Activated CD8-positive, alpha-beta memory T cell treated with anti-CD3 and anti-CD28 coated beads, Interleukin-2, amount 10 ng/mL, durations not matched to agents 7 days and 5 days (primary cell): ENCODE measurements at regions not wholly inside any gene's neighbourhood (a gene's known extent, or its start where the extent isn't known, plus 50 kb on each side); places are given as distances from the start of the nearest gene placed in this dataset.
"Not testable (repeated sequence)": the region's sequence is repeated elsewhere in the genome, so short reads cannot be mapped to it uniquely, and the experiment has no call there.

Experiments
- ATAC-seq: fragments of 150-1000 bp; cut with Tn5 transposase; one replicate; pipeline ENCODE4 v1.10.0; 2021; ENCODE audit warnings: moderate library complexity
- CTCF ChIA-PET: fragments of 350-600 bp; sonication (Branson Sonifier 250); formaldehyde crosslinking; loops from one replicate; lab custom pipeline; 2021; ENCODE audit warnings: antibody characterized with exemption; lab: Charles Lee
- DNase-seq: peaks from one replicate; pipeline ENCODE4 v3.0.0-alpha.2; 2020
- H3K27ac Mint-ChIP-seq: one replicate; pipeline ENCODE4 v1.8.0; 2021; ENCODE audit warnings: mild to moderate bottlenecking, mixed read lengths
- H3K27me3 Mint-ChIP-seq: one replicate; pipeline ENCODE4 v1.8.0; 2021; ENCODE audit warnings: mixed read lengths
- H3K36me3 Mint-ChIP-seq: one replicate; pipeline ENCODE4 v1.8.0; 2021; ENCODE audit warnings: mild to moderate bottlenecking, mixed read lengths
- H3K4me1 Mint-ChIP-seq: one replicate; pipeline ENCODE4 v1.8.0; 2021; ENCODE audit warnings: mixed read lengths
- H3K4me3 Mint-ChIP-seq: one replicate; pipeline ENCODE4 v1.8.0; 2021; ENCODE audit warnings: mild to moderate bottlenecking, moderate library complexity, mixed read lengths
- H3K9me3 Mint-ChIP-seq: one replicate; pipeline ENCODE4 v1.8.0; 2022; ENCODE audit warnings: low read depth, mixed read lengths

- no peaks in the 10 kb centered on the region for H3K36me3 Mint-ChIP-seq
- H3K27me3 Mint-ChIP-seq = no peaks in the 10 kb centered on the region
These were observed 117.8 kb upstream of the CHD6 start for GRCh38 chr20:41735949-41736348.

GRCh38 chr20:41734506-41734945 lies 116.3 kb upstream of the CHD6 start:
- ATAC-seq = peak; percentile 49
- H3K27me3 Mint-ChIP-seq = no peaks in the 10 kb centered on the region

More at GRCh38 chr20:41735949-41736348, 117.8 kb upstream of the CHD6 start:
- ATAC-seq (no peak), DNase-seq (no peak)
- no peaks in the 10 kb centered on the region for H3K9me3 Mint-ChIP-seq
- no peak overlapping the region for H3K4me3 Mint-ChIP-seq
- CTCF ChIA-PET = no interaction called here
- no peak overlapping the region for H3K27ac Mint-ChIP-seq
- no peaks in the 10 kb centered on the region for H3K4me1 Mint-ChIP-seq

GRCh38 chr20:41733151-41733550 lies 115.0 kb upstream of the CHD6 start:
- ATAC-seq = no peak
- Mint-ChIP-seq H3K27me3 (no peaks in the 10 kb centered on the region), H3K9me3 (no peaks in the 10 kb centered on the region), H3K4me3 (no peak overlapping the region), H3K4me1 (no peaks in the 10 kb centered on the region), H3K36me3 (no peaks in the 10 kb centered on the region), H3K27ac (no peak overlapping the region)
- no peak for DNase-seq
- CTCF ChIA-PET = no interaction called here

More at GRCh38 chr20:41734506-41734945, 116.3 kb upstream of the CHD6 start:
- H3K4me3 Mint-ChIP-seq = no peak overlapping the region
- CTCF ChIA-PET = interaction anchor here (0.6 to 1.8 kb wide), 5 partner anchors 8 to 1452 kb away, joined by 3 to 8 read pairs (median 4); no protein-coding TSS in a partner anchor
- no peaks in the 10 kb centered on the region for H3K36me3 Mint-ChIP-seq
- DNase-seq = peak; percentile 48
- H3K4me1 Mint-ChIP-seq = no peaks in the 10 kb centered on the region
- H3K9me3 Mint-ChIP-seq = no peaks in the 10 kb centered on the region
- no peak overlapping the region for H3K27ac Mint-ChIP-seq

- H3K27ac Mint-ChIP-seq, H3K4me1 Mint-ChIP-seq, H3K4me3 Mint-ChIP-seq, H3K36me3 Mint-ChIP-seq, CTCF ChIA-PET, DNase-seq, ATAC-seq, H3K27me3 Mint-ChIP-seq, H3K9me3 Mint-ChIP-seq: not testable (repeated sequence)
These were observed 113.0 kb upstream of the CHD6 start for GRCh38 chr20:41731198-41731597.

- not testable (repeated sequence) for H3K27ac Mint-ChIP-seq, DNase-seq, ATAC-seq, H3K36me3 Mint-ChIP-seq, H3K27me3 Mint-ChIP-seq, H3K9me3 Mint-ChIP-seq, H3K4me3 Mint-ChIP-seq, H3K4me1 Mint-ChIP-seq
- CTCF ChIA-PET = interaction anchor here (2.7 kb wide), 1 partner anchor 11 kb away, joined by 8 read pairs; no protein-coding TSS in a partner anchor
These were observed 109.5 kb upstream of the CHD6 start for GRCh38 chr20:41727681-41728080.

- Mint-ChIP-seq H3K4me1 (no peaks in the 10 kb centered on the region), H3K27me3 (no peaks in the 10 kb centered on the region), H3K27ac (no peak overlapping the region), H3K36me3 (no peaks in the 10 kb centered on the region), H3K4me3 (no peak overlapping the region), H3K9me3 (no peaks in the 10 kb centered on the region)
- CTCF ChIA-PET = interaction anchor here (1.5 kb wide), 2 partner anchors 8 to 13 kb away, joined by 4 to 6 read pairs; no protein-coding TSS in a partner anchor
- no peak for ATAC-seq
- DNase-seq = no peak
These were observed 108.5 kb upstream of the CHD6 start for GRCh38 chr20:41726727-41727126.

GRCh38 chr20:41719151-41719550 lies 101.0 kb upstream of the CHD6 start:
- Mint-ChIP-seq H3K9me3 (no peaks in the 10 kb centered on the region), H3K27me3 (no peaks in the 10 kb centered on the region), H3K4me3 (no peak overlapping the region), H3K36me3 (no peaks in the 10 kb centered on the region), H3K27ac (no peak overlapping the region), H3K4me1 (no peaks in the 10 kb centered on the region)
- CTCF ChIA-PET = no interaction called here
- ATAC-seq (no peak), DNase-seq (no peak)

GRCh38 chr20:41717483-41717882 lies 99.3 kb upstream of the CHD6 start:
- Mint-ChIP-seq H3K4me3 (no peak overlapping the region), H3K27ac (no peak overlapping the region), H3K27me3 (no peaks in the 10 kb centered on the region)

GRCh38 chr20:41716911-41717310 lies 98.7 kb upstream of the CHD6 start:
- Mint-ChIP-seq H3K27ac (no peak overlapping the region), H3K4me3 (no peak overlapping the region), H3K36me3 (no peaks in the 10 kb centered on the region), H3K9me3 (no peaks in the 10 kb centered on the region), H3K27me3 (no peaks in the 10 kb centered on the region), H3K4me1 (no peaks in the 10 kb centered on the region)
- DNase-seq (no peak), ATAC-seq (no peak)
- CTCF ChIA-PET = interaction anchor here (1.0 to 3.4 kb wide), 2 partner anchors 19 to 21 kb away, joined by 3 to 12 read pairs; no protein-coding TSS in a partner anchor

More at GRCh38 chr20:41717483-41717882, 99.3 kb upstream of the CHD6 start:
- ATAC-seq (no peak), DNase-seq (no peak)
- CTCF ChIA-PET = interaction anchor here (1.0 to 3.4 kb wide), 2 partner anchors 20 to 21 kb away, joined by 3 to 12 read pairs; no protein-coding TSS in a partner anchor
- Mint-ChIP-seq H3K36me3 (no peaks in the 10 kb centered on the region), H3K4me1 (no peaks in the 10 kb centered on the region), H3K9me3 (no peaks in the 10 kb centered on the region)

GRCh38 chr20:41716436-41716835 lies 98.3 kb upstream of the CHD6 start:
- CTCF ChIA-PET = interaction anchor here (3.4 kb wide), 1 partner anchor 19 kb away, joined by 12 read pairs; no protein-coding TSS in a partner anchor
- no peaks in the 10 kb centered on the region for H3K27me3 Mint-ChIP-seq
- no peaks in the 10 kb centered on the region for H3K4me1 Mint-ChIP-seq
- DNase-seq (no peak), ATAC-seq (no peak)
- no peaks in the 10 kb centered on the region for H3K36me3 Mint-ChIP-seq
- no peak overlapping the region for H3K27ac Mint-ChIP-seq
- H3K4me3 Mint-ChIP-seq = no peak overlapping the region
- H3K9me3 Mint-ChIP-seq = no peaks in the 10 kb centered on the region

GRCh38 chr20:41715526-41715925 lies 97.3 kb upstream of the CHD6 start:
- CTCF ChIA-PET = interaction anchor here (3.4 kb wide), 1 partner anchor 18 kb away, joined by 12 read pairs; no protein-coding TSS in a partner anchor

GRCh38 chr20:41714030-41714429 lies 95.9 kb upstream of the CHD6 start:
- H3K4me3 Mint-ChIP-seq = no peak overlapping the region
- CTCF ChIA-PET = no interaction called here
- no peak for DNase-seq
- H3K27me3 Mint-ChIP-seq = no peaks in the 10 kb centered on the region
- H3K4me1 Mint-ChIP-seq = no peaks in the 10 kb centered on the region
- H3K27ac Mint-ChIP-seq = no peak overlapping the region
- H3K36me3 Mint-ChIP-seq = no peaks in the 10 kb centered on the region
- H3K9me3 Mint-ChIP-seq = no peaks in the 10 kb centered on the region
- no peak for ATAC-seq

More at GRCh38 chr20:41715526-41715925, 97.3 kb upstream of the CHD6 start:
- ATAC-seq = no peak
- no peak overlapping the region for H3K4me3 Mint-ChIP-seq
- H3K4me1 Mint-ChIP-seq = no peaks in the 10 kb centered on the region
- no peak for DNase-seq
- H3K27ac Mint-ChIP-seq = no peak overlapping the region
- no peaks in the 10 kb centered on the region for H3K27me3 Mint-ChIP-seq
- no peaks in the 10 kb centered on the region for H3K9me3 Mint-ChIP-seq
- H3K36me3 Mint-ChIP-seq = no peaks in the 10 kb centered on the region

GRCh38 chr20:41704896-41705295 lies 86.7 kb upstream of the CHD6 start:
- CTCF ChIA-PET = no interaction called here
- Mint-ChIP-seq H3K36me3 (no peaks in the 10 kb centered on the region), H3K4me1 (no peaks in the 10 kb centered on the region), H3K9me3 (no peaks in the 10 kb centered on the region), H3K27ac (no peak overlapping the region), H3K27me3 (peaks cover 2% of the 10 kb centered on the region), H3K4me3 (no peak overlapping the region)
- no peak for DNase-seq
- no peak for ATAC-seq

GRCh38 chr20:41702647-41703046 lies 84.5 kb upstream of the CHD6 start:
- peaks cover under 1% of the 10 kb centered on the region for H3K27me3 Mint-ChIP-seq
- no peak overlapping the region for H3K4me3 Mint-ChIP-seq
- peaks cover 3% of the 10 kb centered on the region for H3K4me1 Mint-ChIP-seq
- CTCF ChIA-PET = no interaction called here
- no peaks in the 10 kb centered on the region for H3K36me3 Mint-ChIP-seq
- DNase-seq (no peak), ATAC-seq (no peak)
- H3K27ac Mint-ChIP-seq = no peak overlapping the region
- H3K9me3 Mint-ChIP-seq = no peaks in the 10 kb centered on the region
